ENCODE measurements at regions not wholly inside any gene's neighbourhood (a gene's known extent, or its start where the extent isn't known, plus 50 kb on each side); places are given as distances from the start of the nearest gene placed in this dataset.

GRCh38 chrX:8289523-8289922 is 118.5 kb upstream of the VCX2 start:
- Histone ChIP-seq H3K14ac (ENCODE audit: insufficient read depth, low read length) (no peak overlapping the region), H3K56ac (ENCODE audit: insufficient read length, low read depth, low read length) (no peak overlapping the region), H3T11ph (ENCODE audit: low read length) (no peak overlapping the region), H4K91ac (ENCODE audit: insufficient read length, low read depth, low read length) (no peak overlapping the region), H4K20me1 (ENCODE audit: control insufficient read depth, insufficient read depth, insufficient read length) (no peaks in the 10 kb centered on the region), H3K79me1 (ENCODE audit: insufficient read depth, low read depth, low read length, poor library complexity, severe bottlenecking) (no peaks in the 10 kb centered on the region), H4K5ac (ENCODE audit: insufficient read length, low read depth, low read length) (no peak overlapping the region), H3K23ac (ENCODE audit: insufficient read length, low read depth, low read length) (no peak overlapping the region), H3K79me2 (ENCODE audit: insufficient read depth, low read length) (no peaks in the 10 kb centered on the region), H3K4ac (ENCODE audit: low read depth, low read length) (no peak overlapping the region), H2BK5ac (ENCODE audit: insufficient read length, low read length) (no peak overlapping the region), H3K9me3 (ENCODE audit: control insufficient read depth, low read depth, low read length) (no peaks in the 10 kb centered on the region), H2BK120ac (ENCODE audit: low read depth, low read length, poor library complexity, severe bottlenecking) (no peak overlapping the region), H2AFZ (ENCODE audit: low read length) (no peak overlapping the region), H2BK20ac (ENCODE audit: low read depth, low read length, poor library complexity, severe bottlenecking) (no peak overlapping the region), H3K27ac (ENCODE audit: insufficient read length, low read depth, low read length) (no peak overlapping the region), H2BK12ac (ENCODE audit: insufficient read length, low read depth, low read length) (no peak overlapping the region), H2AK5ac (ENCODE audit: insufficient read length, low read length) (no peak overlapping the region), H4K8ac (replicated peaks; ENCODE audit: insufficient read length, low read depth, low read length) (no peak overlapping the region), H2BK15ac (ENCODE audit: low read depth, low read length) (no peak overlapping the region), H3K18ac (ENCODE audit: insufficient read length, low read depth, low read length) (no peak overlapping the region), H3K4me1 (ENCODE audit: insufficient read depth, low read length) (0 out of 2 replicates have a peak, but pooled peaks cover 1% of the 10 kb centered on the region), H3K27me3 (ENCODE audit: insufficient read depth, low read length) (no peaks in the 10 kb centered on the region), H3K9ac (ENCODE audit: extremely low read depth, insufficient read length, low read length) (no peak overlapping the region), H3K23me2 (ENCODE audit: insufficient read length, low read depth, low read length, poor library complexity, severe bottlenecking) (no peaks in the 10 kb centered on the region), H3K4me2 (ENCODE audit: insufficient read depth, insufficient read length, low read length) (no peak overlapping the region)
- Mint-ChIP-seq H3K27ac (no peak overlapping the region), H3K9me3 (no peaks in the 10 kb centered on the region), H3K27me3 (ENCODE audit: low read depth) (no peaks in the 10 kb centered on the region), H3K4me3 (no peak overlapping the region), H3K36me3 (ENCODE audit: insufficient read depth in 1 of 3, low read depth in 3 of 3) (no peaks in the 10 kb centered on the region), H3K4me1 (peaks cover 7 to 9% of the 10 kb centered on the region in 2 experiments; a peak in 3 of 4 replicates)
- no peak for TF ChIP-seq CTCF (conservative IDR thresholded peaks at IDR 0.05)
- WGBS (ENCODE audit: extremely low coverage, insufficient read length, low lambda C conversion rate), result no CpG with 5 or more reads among the region's 1 CpG
- no peak for DNase-seq

Measured in H9 (cell line).